DMS 273 treated with DMSO at 0.1 percent for 48 hours (cell line): ENCODE measurements at regions not wholly inside any gene's neighbourhood (a gene's known extent, or its start where the extent isn't known, plus 50 kb on each side); places are given as distances from the start of the nearest gene placed in this dataset.
"Not testable (repeated sequence)": the region's sequence is repeated elsewhere in the genome, so short reads cannot be mapped to it uniquely, and the experiment has no call there.

Experiments used
- DNase-seq: peaks from one replicate; lab custom pipeline; 2025; lab: John Stamatoyannopoulos, UW

- DNase-seq: no peak
Measured at GRCh38 chr1:185401019-185401418, 84.0 kb upstream of the IVNS1ABP start.

GRCh38 chr1:185400052-185400451 lies 83.0 kb upstream of the IVNS1ABP start:
- no peak for DNase-seq

- no peak for DNase-seq
Measured at GRCh38 chr1:185398599-185398998, 81.6 kb upstream of the IVNS1ABP start.

GRCh38 chr1:185398022-185398421 lies 81.0 kb upstream of the IVNS1ABP start:
- DNase-seq: no peak

GRCh38 chr1:185397183-185397582 lies 80.1 kb upstream of the IVNS1ABP start:
- no peak for DNase-seq

GRCh38 chr1:185396126-185396525 lies 79.1 kb upstream of the IVNS1ABP start:
- no peak for DNase-seq

- no peak for DNase-seq
Measured at GRCh38 chr1:185393815-185394214, 76.8 kb upstream of the IVNS1ABP start.

GRCh38 chr1:185393205-185393604 lies 76.2 kb upstream of the IVNS1ABP start:
- no peak for DNase-seq

- no peak for DNase-seq
Measured at GRCh38 chr1:185388815-185389214, 71.8 kb upstream of the IVNS1ABP start.

GRCh38 chr1:185388346-185388745 lies 71.3 kb upstream of the IVNS1ABP start:
- no peak for DNase-seq

GRCh38 chr1:185385991-185386390 lies 68.9 kb upstream of the IVNS1ABP start:
- DNase-seq: no peak

- DNase-seq: not testable (repeated sequence)
Measured at GRCh38 chr1:185383805-185384204, 66.8 kb upstream of the IVNS1ABP start.

GRCh38 chr1:185377831-185378230 lies 60.8 kb upstream of the IVNS1ABP start:
- DNase-seq: no peak

GRCh38 chr1:185376840-185377635 lies 60.0 kb upstream of the IVNS1ABP start:
- no peak for DNase-seq

GRCh38 chr1:185376288-185376687 lies 59.2 kb upstream of the IVNS1ABP start:
- no peak for DNase-seq

- no peak for DNase-seq
Measured at GRCh38 chr1:185375583-185375982, 58.5 kb upstream of the IVNS1ABP start.

- no peak for DNase-seq
Measured at GRCh38 chr1:185373813-185374529, 56.9 kb upstream of the IVNS1ABP start.

- no peak for DNase-seq
Measured at GRCh38 chr1:185369786-185370185, 52.7 kb upstream of the IVNS1ABP start.

- DNase-seq: no peak
Measured at GRCh38 chr1:185368913-185369491, 52.0 kb upstream of the IVNS1ABP start.

GRCh38 chr1:185368313-185368855 lies 51.3 kb upstream of the IVNS1ABP start:
- DNase-seq: no peak

- DNase-seq: no peak
Measured at GRCh38 chr1:185367218-185367617, 50.2 kb upstream of the IVNS1ABP start.
